GM12878 (cell line): ENCODE measurements at regions not wholly inside any gene's neighbourhood (a gene's known extent, or its start where the extent isn't known, plus 50 kb on each side); places are given as distances from the start of the nearest gene placed in this dataset.

Source experiments
- ASH2L ChIP-seq: fragments of 300-600, 200-600 bp; sonication (generic); IDR thresholded peaks from 2 replicates; pipeline ENCODE4 v1.6.1; 2017; ENCODE audit warnings: low read depth, mild to moderate bottlenecking, borderline replicate concordance
- CEBPZ ChIP-seq: fragments of 150-350 bp; IDR thresholded peaks from 2 replicates; pipeline ENCODE4 v1.6.1; 2016; ENCODE audit warnings: low read depth, low read length
- NR2C1 ChIP-seq: fragments of 450-650 bp; IDR thresholded peaks from 2 replicates; pipeline ENCODE4 v1.6.1; 2017; ENCODE audit warnings: antibody characterized with exemption, mild to moderate bottlenecking, moderate library complexity
- NR2C2 ChIP-seq: IDR thresholded peaks from 2 replicates; pipeline ENCODE4 v1.6.1; 2011; ENCODE audit warnings: borderline replicate concordance, low read depth; ENCODE audit not compliant: control insufficient read depth, insufficient read length
- RB1 ChIP-seq: fragments of 450-650 bp; formaldehyde crosslinking; IDR thresholded peaks from 2 replicates; pipeline ENCODE4 v1.6.1; 2017; ENCODE audit warnings: mild to moderate bottlenecking, borderline replicate concordance
- ZNF274 ChIP-seq: IDR thresholded peaks from one replicate; pipeline ENCODE4 v1.8.0; 2011; ENCODE audit not compliant: insufficient read length, insufficient read depth
- TF ChIP-seq, protein P1 (sequence below), 3 experiments: IDR thresholded peaks in 2 of 3; conservative IDR thresholded peaks in 1 of 3; 2 replicates each; pipeline ENCODE4 v1.5.1; 2011; ENCODE audit warnings: low read depth in 3 of 3, low read length in 3 of 3, mild to moderate bottlenecking in 3 of 3, control low read depth in 2 of 3, moderate library complexity in 2 of 3, inconsistent platforms in 1 of 3, mixed read lengths in 1 of 3; ENCODE audit not compliant: control insufficient read depth in 2 of 3, insufficient read depth in 1 of 3; ENCODE audit errors: extremely low read depth in 1 of 3
- TF ChIP-seq, protein P2 (sequence below): IDR thresholded peaks from 2 replicates; pipeline ENCODE4 v1.6.1; 2011; ENCODE audit warnings: mild to moderate bottlenecking, low read depth, low read length, moderate library complexity; ENCODE audit not compliant: insufficient replicate concordance

GRCh38 chr13:50101590-50101989 is 86.3 kb downstream of the KCNRG start:
- TF ChIP-seq, protein P1, sequence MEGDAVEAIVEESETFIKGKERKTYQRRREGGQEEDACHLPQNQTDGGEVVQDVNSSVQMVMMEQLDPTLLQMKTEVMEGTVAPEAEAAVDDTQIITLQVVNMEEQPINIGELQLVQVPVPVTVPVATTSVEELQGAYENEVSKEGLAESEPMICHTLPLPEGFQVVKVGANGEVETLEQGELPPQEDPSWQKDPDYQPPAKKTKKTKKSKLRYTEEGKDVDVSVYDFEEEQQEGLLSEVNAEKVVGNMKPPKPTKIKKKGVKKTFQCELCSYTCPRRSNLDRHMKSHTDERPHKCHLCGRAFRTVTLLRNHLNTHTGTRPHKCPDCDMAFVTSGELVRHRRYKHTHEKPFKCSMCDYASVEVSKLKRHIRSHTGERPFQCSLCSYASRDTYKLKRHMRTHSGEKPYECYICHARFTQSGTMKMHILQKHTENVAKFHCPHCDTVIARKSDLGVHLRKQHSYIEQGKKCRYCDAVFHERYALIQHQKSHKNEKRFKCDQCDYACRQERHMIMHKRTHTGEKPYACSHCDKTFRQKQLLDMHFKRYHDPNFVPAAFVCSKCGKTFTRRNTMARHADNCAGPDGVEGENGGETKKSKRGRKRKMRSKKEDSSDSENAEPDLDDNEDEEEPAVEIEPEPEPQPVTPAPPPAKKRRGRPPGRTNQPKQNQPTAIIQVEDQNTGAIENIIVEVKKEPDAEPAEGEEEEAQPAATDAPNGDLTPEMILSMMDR (IDR thresholded peaks at IDR 0.05 in 2 of 3, conservative IDR thresholded peaks at IDR 0.05 in 1 of 3; ENCODE audit: control insufficient read depth in 2 of 3, extremely low read depth in 1 of 3, insufficient read depth in 1 of 3, low read depth in 3 of 3, low read length in 3 of 3), result no peak
- TF ChIP-seq ZNF274, result no peak
- no peak for TF ChIP-seq CEBPZ
- no peak for TF ChIP-seq NR2C2
- TF ChIP-seq ASH2L, result no peak
- no peak for TF ChIP-seq RB1
- TF ChIP-seq NR2C1, result no peak
- TF ChIP-seq, protein P2, sequence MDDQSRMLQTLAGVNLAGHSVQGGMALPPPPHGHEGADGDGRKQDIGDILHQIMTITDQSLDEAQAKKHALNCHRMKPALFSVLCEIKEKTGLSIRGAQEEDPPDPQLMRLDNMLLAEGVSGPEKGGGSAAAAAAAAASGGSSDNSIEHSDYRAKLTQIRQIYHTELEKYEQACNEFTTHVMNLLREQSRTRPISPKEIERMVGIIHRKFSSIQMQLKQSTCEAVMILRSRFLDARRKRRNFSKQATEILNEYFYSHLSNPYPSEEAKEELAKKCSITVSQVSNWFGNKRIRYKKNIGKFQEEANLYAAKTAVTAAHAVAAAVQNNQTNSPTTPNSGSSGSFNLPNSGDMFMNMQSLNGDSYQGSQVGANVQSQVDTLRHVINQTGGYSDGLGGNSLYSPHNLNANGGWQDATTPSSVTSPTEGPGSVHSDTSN, result no peak
